ENCODE measurements at regions not wholly inside any gene's neighbourhood (a gene's known extent, or its start where the extent isn't known, plus 50 kb on each side); places are given as distances from the start of the nearest gene placed in this dataset.
"Not testable (repeated sequence)": the region's sequence is repeated elsewhere in the genome, so short reads cannot be mapped to it uniquely, and the experiment has no call there.

DNA sequence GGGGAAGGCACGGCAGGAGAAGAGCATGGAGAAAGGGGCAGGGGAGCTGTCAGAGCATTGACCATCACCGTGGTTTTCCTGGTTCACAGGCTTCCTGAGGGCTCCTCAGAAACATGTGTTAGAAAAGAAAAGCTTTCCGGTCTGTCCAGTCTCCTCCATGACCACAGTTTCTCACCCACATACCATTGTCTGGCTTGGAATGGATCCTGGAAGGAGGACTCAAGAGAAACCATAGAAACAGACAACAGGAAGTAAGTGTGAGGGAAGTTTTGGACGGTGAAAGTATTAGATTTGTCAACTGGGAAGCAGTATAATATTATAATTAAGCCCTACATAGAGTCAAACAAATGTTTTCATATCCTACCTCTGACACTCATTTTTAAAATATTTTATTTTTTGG, 52.7 kb upstream of the NOTCH2NLA start:
- DNase-seq (ENCODE audit: low read depth), result not testable (repeated sequence)

DNA sequence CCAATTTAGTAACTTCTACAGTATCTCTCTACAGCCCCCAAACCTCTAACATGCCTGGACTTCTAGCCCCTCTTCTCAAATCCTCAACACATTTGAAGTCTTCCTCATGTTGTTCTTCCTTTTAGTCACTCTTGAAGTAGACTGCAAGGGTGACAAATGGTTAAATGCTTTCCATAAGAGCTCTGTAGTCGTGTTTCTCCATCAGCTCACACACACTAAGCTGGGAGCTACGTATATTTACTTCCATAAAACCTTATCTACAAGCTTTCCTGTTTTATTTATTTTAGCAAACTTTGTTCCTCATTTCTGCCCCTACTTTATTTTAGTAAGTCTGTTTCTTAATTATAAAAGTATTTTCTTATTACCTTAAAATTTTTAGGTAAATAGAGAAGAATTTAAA, 49.9 kb upstream of the NOTCH2NLA start:
- DNase-seq (ENCODE audit: low read depth), result not testable (repeated sequence)
